Type B pancreatic cell (in vitro differentiated cells): ENCODE measurements at regions not wholly inside any gene's neighbourhood (a gene's known extent, or its start where the extent isn't known, plus 50 kb on each side); places are given as distances from the start of the nearest gene placed in this dataset.

Source experiments
- DNase-seq: peaks from one replicate; pipeline ENCODE4 v3.0.0; 2021; ENCODE audit warnings: mixed read lengths; ENCODE audit not compliant: unreplicated experiment; ENCODE audit errors: extremely low spot score
- H3K27ac Mint-ChIP-seq: 2 replicates; pipeline ENCODE4 v1.8.0; 2021; ENCODE audit warnings: mild to moderate bottlenecking, mixed read lengths
- H3K27me3 Mint-ChIP-seq: 2 replicates; pipeline ENCODE4 v1.8.0; 2021; ENCODE audit warnings: mixed read lengths
- H3K36me3 Mint-ChIP-seq: 2 replicates; pipeline ENCODE4 v1.8.0; 2021; ENCODE audit warnings: mixed read lengths
- H3K4me1 Mint-ChIP-seq: one replicate; pipeline ENCODE4 v1.8.0; 2021; ENCODE audit warnings: mixed read lengths; ENCODE audit not compliant: unreplicated experiment
- H3K4me3 Mint-ChIP-seq: 2 replicates; pipeline ENCODE4 v1.8.0; 2021; ENCODE audit warnings: mild to moderate bottlenecking, mixed read lengths
- H3K9me3 Mint-ChIP-seq: 2 replicates; pipeline ENCODE4 v1.8.0; 2021; ENCODE audit warnings: mixed read lengths
- TF ChIP-seq, protein P1 (sequence below): fragments of 200-600 bp; sonication (generic); conservative IDR thresholded peaks from 2 replicates; pipeline ENCODE4 v1.5.0; 2021; ENCODE audit warnings: antibody characterized with exemption, mild to moderate bottlenecking

GRCh38 chr12:97967831-97968230 lies 505.2 kb downstream of the RMST start:
- DNase-seq = no peak
- TF ChIP-seq, protein P1, sequence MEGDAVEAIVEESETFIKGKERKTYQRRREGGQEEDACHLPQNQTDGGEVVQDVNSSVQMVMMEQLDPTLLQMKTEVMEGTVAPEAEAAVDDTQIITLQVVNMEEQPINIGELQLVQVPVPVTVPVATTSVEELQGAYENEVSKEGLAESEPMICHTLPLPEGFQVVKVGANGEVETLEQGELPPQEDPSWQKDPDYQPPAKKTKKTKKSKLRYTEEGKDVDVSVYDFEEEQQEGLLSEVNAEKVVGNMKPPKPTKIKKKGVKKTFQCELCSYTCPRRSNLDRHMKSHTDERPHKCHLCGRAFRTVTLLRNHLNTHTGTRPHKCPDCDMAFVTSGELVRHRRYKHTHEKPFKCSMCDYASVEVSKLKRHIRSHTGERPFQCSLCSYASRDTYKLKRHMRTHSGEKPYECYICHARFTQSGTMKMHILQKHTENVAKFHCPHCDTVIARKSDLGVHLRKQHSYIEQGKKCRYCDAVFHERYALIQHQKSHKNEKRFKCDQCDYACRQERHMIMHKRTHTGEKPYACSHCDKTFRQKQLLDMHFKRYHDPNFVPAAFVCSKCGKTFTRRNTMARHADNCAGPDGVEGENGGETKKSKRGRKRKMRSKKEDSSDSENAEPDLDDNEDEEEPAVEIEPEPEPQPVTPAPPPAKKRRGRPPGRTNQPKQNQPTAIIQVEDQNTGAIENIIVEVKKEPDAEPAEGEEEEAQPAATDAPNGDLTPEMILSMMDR = no peak
- Mint-ChIP-seq H3K4me3 (no peak overlapping the region), H3K4me1 (no peaks in the 10 kb centered on the region), H3K36me3 (no peaks in the 10 kb centered on the region), H3K27ac (no peak overlapping the region), H3K9me3 (no peaks in the 10 kb centered on the region), H3K27me3 (no peaks in the 10 kb centered on the region)

DNA sequence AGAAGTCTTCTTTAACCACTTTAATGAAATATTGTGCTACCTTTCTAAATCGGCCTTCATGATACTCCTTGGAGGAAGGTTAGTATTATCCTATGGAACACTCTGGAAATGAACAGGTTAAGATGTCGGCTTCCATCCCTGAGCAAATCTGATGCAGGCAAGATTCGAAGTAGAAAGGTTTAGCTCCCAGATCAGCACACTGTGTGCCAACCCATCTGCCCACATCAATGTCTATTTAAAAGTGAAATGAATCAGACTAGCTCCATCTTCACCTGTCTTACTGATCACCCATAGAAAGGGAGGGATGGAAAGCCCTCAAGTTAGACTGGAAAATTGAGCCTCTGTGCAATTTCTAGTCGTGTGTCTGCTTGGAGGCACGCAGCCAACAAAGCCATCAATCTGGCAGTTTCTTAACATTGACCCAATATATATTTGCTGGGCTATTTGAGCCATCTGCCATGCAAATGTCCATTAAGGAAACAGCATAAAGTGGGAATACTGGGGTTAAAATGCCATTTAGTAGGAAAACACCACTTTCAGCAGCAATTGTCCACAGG lies 506.1 kb downstream of the RMST start:
- H3K27me3 Mint-ChIP-seq = no peaks in the 10 kb centered on the region
- H3K4me1 Mint-ChIP-seq = no peaks in the 10 kb centered on the region
- H3K36me3 Mint-ChIP-seq = no peaks in the 10 kb centered on the region
- DNase-seq = no peak
- H3K27ac Mint-ChIP-seq = no peak overlapping the region
- H3K9me3 Mint-ChIP-seq = peaks cover 5% of the 10 kb centered on the region
- TF ChIP-seq, protein P1 = no peak
- no peak overlapping the region for H3K4me3 Mint-ChIP-seq

DNA sequence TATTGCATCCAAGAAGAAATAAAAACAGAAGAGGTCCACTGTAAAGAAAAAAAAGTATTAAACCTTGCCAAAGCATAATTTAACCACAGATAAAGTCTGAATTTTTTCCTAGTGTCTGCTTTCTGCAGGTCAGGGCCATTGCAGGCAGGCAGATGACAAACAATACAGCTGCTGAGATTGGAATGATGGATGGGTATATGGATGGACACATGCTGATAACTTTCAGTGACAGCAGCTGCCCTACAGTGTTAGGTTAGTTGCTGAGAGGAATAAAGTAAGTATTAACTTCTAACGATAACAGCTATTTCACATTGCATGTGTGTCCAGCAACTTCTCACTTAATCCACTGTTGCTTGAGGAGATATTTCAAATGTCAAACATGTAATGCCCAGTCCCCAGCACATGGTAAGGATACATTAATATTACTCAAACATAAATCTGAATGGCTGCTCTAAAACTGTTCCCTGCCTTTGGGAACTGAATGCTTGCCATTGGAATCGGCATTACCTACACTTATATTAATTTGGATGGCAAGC lies 515.3 kb downstream of the RMST start:
- DNase-seq = no peak
- no peaks in the 10 kb centered on the region for H3K36me3 Mint-ChIP-seq
- no peaks in the 10 kb centered on the region for H3K4me1 Mint-ChIP-seq
- no peak overlapping the region for H3K27ac Mint-ChIP-seq
- peaks cover 3% of the 10 kb centered on the region for H3K27me3 Mint-ChIP-seq
- H3K9me3 Mint-ChIP-seq = peaks cover 14% of the 10 kb centered on the region
- no peak overlapping the region for H3K4me3 Mint-ChIP-seq
- TF ChIP-seq, protein P1 = no peak

- Mint-ChIP-seq H3K27ac (no peak overlapping the region), H3K36me3 (no peaks in the 10 kb centered on the region), H3K4me3 (no peak overlapping the region), H3K27me3 (peaks cover 13% of the 10 kb centered on the region), H3K4me1 (no peaks in the 10 kb centered on the region), H3K9me3 (peaks cover 13% of the 10 kb centered on the region)
- TF ChIP-seq, protein P1 = no peak
- no peak for DNase-seq
These were observed 520.1 kb downstream of the RMST start for GRCh38 chr12:97982684-97983083.

- Mint-ChIP-seq H3K27ac (no peak overlapping the region), H3K4me1 (no peaks in the 10 kb centered on the region), H3K4me3 (no peak overlapping the region), H3K9me3 (peaks cover 13% of the 10 kb centered on the region), H3K27me3 (peaks cover 17% of the 10 kb centered on the region), H3K36me3 (no peaks in the 10 kb centered on the region)
- DNase-seq = no peak
- TF ChIP-seq, protein P1 = no peak
These were observed 521.2 kb downstream of the RMST start for GRCh38 chr12:97983796-97984195.
